HG03280 (cell line): ENCODE measurements at regions not wholly inside any gene's neighbourhood (a gene's known extent, or its start where the extent isn't known, plus 50 kb on each side); places are given as distances from the start of the nearest gene placed in this dataset.

Experiments
- ATAC-seq: cut with Tn5 transposase; IDR thresholded peaks from one replicate; pipeline ENCODE4 v1.9.1; 2021; ENCODE audit warnings: mild to moderate bottlenecking, moderate library complexity; ENCODE audit not compliant: unreplicated experiment

- no peak for ATAC-seq
Measured at GRCh38 chr15:69624155-69624520, 171.5 kb downstream of the RPLP1 start.

GRCh38 chr15:69624816-69625215 is 172.2 kb downstream of the RPLP1 start:
- ATAC-seq = no peak

GRCh38 chr15:69625328-69625727 is 172.7 kb downstream of the RPLP1 start:
- no peak for ATAC-seq

- ATAC-seq = no peak
Measured at GRCh38 chr15:69626095-69627066, 173.8 kb downstream of the RPLP1 start.

GRCh38 chr15:69627548-69628158 is 175.0 kb downstream of the RPLP1 start:
- ATAC-seq = no peak

- ATAC-seq = no peak
Measured at GRCh38 chr15:69628256-69629093, 175.9 kb downstream of the RPLP1 start.

- no peak for ATAC-seq
Measured at GRCh38 chr15:69629631-69630161, 177.1 kb downstream of the RPLP1 start.

GRCh38 chr15:69631005-69631404 is 178.4 kb downstream of the RPLP1 start:
- ATAC-seq = no peak

- ATAC-seq = no peak
Measured at GRCh38 chr15:69631978-69632377, 179.4 kb downstream of the RPLP1 start.

- no peak for ATAC-seq
Measured at GRCh38 chr15:69634860-69635259, 182.2 kb downstream of the RPLP1 start.

GRCh38 chr15:69636169-69636915 is 183.7 kb downstream of the RPLP1 start:
- no peak for ATAC-seq

GRCh38 chr15:69637818-69638217 is 185.2 kb downstream of the RPLP1 start:
- no peak for ATAC-seq

- no peak for ATAC-seq
Measured at GRCh38 chr15:69643476-69643875, 190.9 kb downstream of the RPLP1 start.

- ATAC-seq = no peak
Measured at GRCh38 chr15:69643971-69644370, 191.4 kb downstream of the RPLP1 start.

GRCh38 chr15:69644876-69645275 is 192.3 kb downstream of the RPLP1 start:
- ATAC-seq = no peak

- no peak for ATAC-seq
Measured at GRCh38 chr15:69647142-69647513, 194.5 kb downstream of the RPLP1 start.

GRCh38 chr15:69648212-69648611 is 195.6 kb downstream of the RPLP1 start:
- ATAC-seq = no peak

- no peak for ATAC-seq
Measured at GRCh38 chr15:69648775-69649735, 196.4 kb downstream of the RPLP1 start.

- no peak for ATAC-seq
Measured at GRCh38 chr15:69652293-69652692, 199.7 kb downstream of the RPLP1 start.
